KOPT-K1 (cell line): ENCODE measurements at regions not wholly inside any gene's neighbourhood (a gene's known extent, or its start where the extent isn't known, plus 50 kb on each side); places are given as distances from the start of the nearest gene placed in this dataset.

Source experiments
- H3K27ac ChIP-seq: fragments of 200-600 bp; sonication (generic); 2 replicates; pipeline ENCODE4 v1.5.1; 2016; ENCODE audit warnings: antibody characterized with exemption, mild to moderate bottlenecking, low read depth, low read length; ENCODE audit not compliant: poor library complexity, severe bottlenecking
- H3K36me3 ChIP-seq: fragments of 200-600 bp; sonication (generic); 2 replicates; pipeline ENCODE4 v1.5.1; 2017; ENCODE audit warnings: antibody characterized with exemption, mild to moderate bottlenecking, low read length, moderate library complexity; ENCODE audit not compliant: insufficient read depth
- H3K9me3 ChIP-seq: fragments of 200-600 bp; sonication (generic); 2 replicates; pipeline ENCODE4 v1.5.1; 2017; ENCODE audit warnings: antibody characterized with exemption, low read length, mild to moderate bottlenecking; ENCODE audit not compliant: insufficient read depth, poor library complexity, severe bottlenecking

- H3K36me3 ChIP-seq = no peaks in the 10 kb centered on the region
- no peak overlapping the region for H3K27ac ChIP-seq
- no peaks in the 10 kb centered on the region for H3K9me3 ChIP-seq
Measured at GRCh38 chr10:9501944-9502343, 1447.5 kb downstream of the GATA3 start.

GRCh38 chr10:9504227-9504626 lies 1449.7 kb downstream of the GATA3 start:
- Histone ChIP-seq H3K27ac (no peak overlapping the region), H3K36me3 (no peaks in the 10 kb centered on the region), H3K9me3 (no peaks in the 10 kb centered on the region)

- Histone ChIP-seq H3K27ac (no peak overlapping the region), H3K36me3 (no peaks in the 10 kb centered on the region), H3K9me3 (no peaks in the 10 kb centered on the region)
Measured at GRCh38 chr10:9505546-9505945, 1451.1 kb downstream of the GATA3 start.

- H3K27ac ChIP-seq = no peak overlapping the region
Measured at GRCh38 chr10:9508606-9509005, 1454.1 kb downstream of the GATA3 start.

GRCh38 chr10:9510626-9511025 lies 1456.1 kb downstream of the GATA3 start:
- H3K9me3 ChIP-seq = no peaks in the 10 kb centered on the region

More at GRCh38 chr10:9508606-9509005, 1454.1 kb downstream of the GATA3 start:
- H3K36me3 ChIP-seq = no peaks in the 10 kb centered on the region
- H3K9me3 ChIP-seq = no peaks in the 10 kb centered on the region

GRCh38 chr10:9515922-9516321 lies 1461.4 kb downstream of the GATA3 start:
- H3K9me3 ChIP-seq = no peaks in the 10 kb centered on the region
- H3K27ac ChIP-seq = no peak overlapping the region
- H3K36me3 ChIP-seq = no peaks in the 10 kb centered on the region

More at GRCh38 chr10:9510626-9511025, 1456.1 kb downstream of the GATA3 start:
- H3K36me3 ChIP-seq = no peaks in the 10 kb centered on the region
- H3K27ac ChIP-seq = no peak overlapping the region

- no peaks in the 10 kb centered on the region for H3K36me3 ChIP-seq
- no peak overlapping the region for H3K27ac ChIP-seq
- H3K9me3 ChIP-seq = no peaks in the 10 kb centered on the region
Measured at GRCh38 chr10:9535744-9536143, 1481.3 kb downstream of the GATA3 start.

- H3K9me3 ChIP-seq = no peaks in the 10 kb centered on the region
- no peaks in the 10 kb centered on the region for H3K36me3 ChIP-seq
- H3K27ac ChIP-seq = no peak overlapping the region
Measured at GRCh38 chr10:9545073-9545472, 1472.6 kb upstream of the CELF2 start.

GRCh38 chr10:9547936-9548904 lies 1469.5 kb upstream of the CELF2 start:
- H3K9me3 ChIP-seq = no peaks in the 10 kb centered on the region
- no peaks in the 10 kb centered on the region for H3K36me3 ChIP-seq
- H3K27ac ChIP-seq = no peak overlapping the region

- Histone ChIP-seq H3K27ac (no peak overlapping the region), H3K36me3 (no peaks in the 10 kb centered on the region), H3K9me3 (no peaks in the 10 kb centered on the region)
Measured at GRCh38 chr10:9550810-9551209, 1466.9 kb upstream of the CELF2 start.

- no peaks in the 10 kb centered on the region for H3K36me3 ChIP-seq
- H3K27ac ChIP-seq = no peak overlapping the region
- H3K9me3 ChIP-seq = no peaks in the 10 kb centered on the region
Measured at GRCh38 chr10:9554321-9554720, 1463.4 kb upstream of the CELF2 start.

- Histone ChIP-seq H3K36me3 (no peaks in the 10 kb centered on the region), H3K9me3 (no peaks in the 10 kb centered on the region), H3K27ac (no peak overlapping the region)
Measured at GRCh38 chr10:9560976-9561375, 1456.7 kb upstream of the CELF2 start.

- Histone ChIP-seq H3K27ac (no peak overlapping the region), H3K9me3 (no peaks in the 10 kb centered on the region), H3K36me3 (no peaks in the 10 kb centered on the region)
Measured at GRCh38 chr10:9561821-9562505, 1455.7 kb upstream of the CELF2 start.

GRCh38 chr10:9577746-9578145 lies 1439.9 kb upstream of the CELF2 start:
- Histone ChIP-seq H3K27ac (no peak overlapping the region), H3K9me3 (no peaks in the 10 kb centered on the region), H3K36me3 (no peaks in the 10 kb centered on the region)

GRCh38 chr10:9579110-9579705 lies 1438.5 kb upstream of the CELF2 start:
- H3K9me3 ChIP-seq = no peaks in the 10 kb centered on the region
- H3K36me3 ChIP-seq = no peaks in the 10 kb centered on the region
- H3K27ac ChIP-seq = no peak overlapping the region
